ENCODE measurements at regions not wholly inside any gene's neighbourhood (a gene's known extent, or its start where the extent isn't known, plus 50 kb on each side); places are given as distances from the start of the nearest gene placed in this dataset.

DNA sequence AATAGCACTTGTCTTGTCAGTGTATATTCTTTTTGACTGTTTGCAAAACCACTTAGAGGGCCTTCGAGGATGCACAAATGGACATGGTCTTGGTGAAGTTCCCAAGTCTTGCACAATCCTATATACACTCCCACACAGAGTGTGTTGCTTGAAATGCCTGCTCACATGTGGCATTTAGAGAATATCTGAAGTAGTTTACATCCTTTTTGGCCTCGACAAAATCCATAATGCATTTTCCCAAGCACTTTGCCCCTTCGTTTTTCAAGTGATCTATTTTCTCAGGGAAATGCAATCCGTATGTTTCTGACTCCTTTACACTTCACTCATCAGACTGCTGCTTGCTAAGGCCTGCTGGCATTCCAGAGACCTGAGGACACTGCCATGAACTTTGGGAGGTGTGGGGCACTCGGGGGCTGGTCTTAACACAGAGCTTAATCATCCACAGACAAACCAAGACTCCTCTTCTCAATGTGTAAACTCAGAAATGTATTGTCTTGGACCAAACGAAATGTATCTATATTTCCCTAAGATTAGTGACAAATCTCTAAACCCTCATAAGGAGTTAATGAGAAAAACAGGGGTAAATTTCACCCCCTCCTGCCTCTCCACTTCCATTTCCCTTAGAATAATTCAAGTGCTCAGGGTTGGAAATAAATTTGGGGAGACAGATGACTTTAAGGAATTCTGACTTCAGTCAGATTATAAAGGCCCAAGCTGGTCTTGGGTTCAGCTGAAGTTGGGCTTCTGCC is 219.3 kb upstream of the APCDD1 start:
- Histone ChIP-seq H3K9me3 (ENCODE audit: low read depth, low read length) (peaks cover under 1% of the 10 kb centered on the region), H3K36me3 (ENCODE audit: insufficient read depth, low read length) (no peaks in the 10 kb centered on the region), H3K4me2 (ENCODE audit: insufficient read depth, low read length) (no peak overlapping the region), H2AFZ (ENCODE audit: low read length) (no peak overlapping the region), H3K4me3 (ENCODE audit: insufficient read depth, low read length) (no peak overlapping the region), H4K20me1 (ENCODE audit: insufficient read depth, low read length) (no peaks in the 10 kb centered on the region), H3K4me1 (ENCODE audit: insufficient read depth, low read length) (peaks cover 4% of the 10 kb centered on the region), H3K27ac (ENCODE audit: low read depth, low read length) (no peak overlapping the region), H3K79me2 (ENCODE audit: insufficient read depth, low read length) (no peaks in the 10 kb centered on the region), H3K27me3 (ENCODE audit: insufficient read depth, low read length) (no peaks in the 10 kb centered on the region)
- peak; percentile 81 for DNase-seq (ENCODE audit: insufficient read length, low spot score, missing footprints)
- TF ChIP-seq CTCF (IDR thresholded peaks at IDR 0.05; ENCODE audit: extremely low read depth, low read depth, low read length) = no peak

DNA sequence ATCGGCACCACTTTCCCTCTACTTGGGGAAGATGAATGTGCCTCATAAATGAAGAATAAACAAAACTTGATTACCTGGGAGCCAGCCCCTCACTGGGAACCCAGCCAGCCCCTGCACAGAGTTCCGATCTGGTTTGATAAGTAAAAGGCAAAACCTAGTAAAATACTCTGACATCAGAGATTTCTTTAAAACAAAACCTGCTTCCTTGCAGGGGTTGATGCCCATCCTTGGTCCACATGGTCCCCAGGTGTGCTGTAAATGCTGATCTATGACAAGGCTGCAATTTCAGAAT is 218.8 kb upstream of the APCDD1 start:
- Histone ChIP-seq H3K36me3 (ENCODE audit: insufficient read depth, low read length) (no peaks in the 10 kb centered on the region), H3K4me3 (ENCODE audit: insufficient read depth, low read length) (no peak overlapping the region), H2AFZ (ENCODE audit: low read length) (no peak overlapping the region), H3K4me2 (ENCODE audit: insufficient read depth, low read length) (no peak overlapping the region), H3K4me1 (ENCODE audit: insufficient read depth, low read length) (peaks cover 4% of the 10 kb centered on the region), H4K20me1 (ENCODE audit: insufficient read depth, low read length) (no peaks in the 10 kb centered on the region), H3K79me2 (ENCODE audit: insufficient read depth, low read length) (no peaks in the 10 kb centered on the region), H3K27ac (ENCODE audit: low read depth, low read length) (no peak overlapping the region), H3K9me3 (ENCODE audit: low read depth, low read length) (no peaks in the 10 kb centered on the region), H3K27me3 (ENCODE audit: insufficient read depth, low read length) (no peaks in the 10 kb centered on the region)
- DNase-seq (ENCODE audit: insufficient read length, low spot score, missing footprints) = no peak
- TF ChIP-seq CTCF (IDR thresholded peaks at IDR 0.05; ENCODE audit: extremely low read depth, low read depth, low read length) = no peak

DNA sequence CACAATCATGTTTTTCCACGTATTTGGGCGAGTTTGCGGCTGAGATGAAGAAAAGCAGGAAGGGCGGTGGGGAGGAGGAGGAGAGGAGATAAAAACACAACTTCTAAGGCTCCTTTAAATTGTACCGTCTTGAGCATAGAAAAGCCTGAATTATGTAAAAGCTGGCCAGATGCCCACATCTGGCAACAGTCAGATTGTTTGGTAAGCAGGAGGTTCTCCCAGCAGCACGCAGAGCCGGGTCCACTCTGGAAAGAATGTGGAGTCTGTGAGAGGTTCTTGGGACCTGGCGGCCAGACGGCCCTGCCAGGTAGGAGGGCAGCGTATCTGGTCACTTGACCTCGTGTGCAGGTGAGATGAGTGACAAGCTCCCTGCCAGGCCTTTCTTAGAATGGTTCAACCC is 215.3 kb upstream of the APCDD1 start:
- Histone ChIP-seq H3K27me3 (ENCODE audit: insufficient read depth, low read length) (no peaks in the 10 kb centered on the region), H3K27ac (ENCODE audit: low read depth, low read length) (no peak overlapping the region), H3K4me1 (ENCODE audit: insufficient read depth, low read length) (peaks cover 4% of the 10 kb centered on the region), H3K36me3 (ENCODE audit: insufficient read depth, low read length) (no peaks in the 10 kb centered on the region), H3K79me2 (ENCODE audit: insufficient read depth, low read length) (no peaks in the 10 kb centered on the region), H2AFZ (ENCODE audit: low read length) (no peak overlapping the region), H3K9me3 (ENCODE audit: low read depth, low read length) (no peaks in the 10 kb centered on the region), H3K4me3 (ENCODE audit: insufficient read depth, low read length) (no peak overlapping the region), H4K20me1 (ENCODE audit: insufficient read depth, low read length) (no peaks in the 10 kb centered on the region), H3K4me2 (ENCODE audit: insufficient read depth, low read length) (no peak overlapping the region)
- no peak for TF ChIP-seq CTCF (IDR thresholded peaks at IDR 0.05; ENCODE audit: extremely low read depth, low read depth, low read length)
- DNase-seq (ENCODE audit: insufficient read length, low spot score, missing footprints) = no peak

DNA sequence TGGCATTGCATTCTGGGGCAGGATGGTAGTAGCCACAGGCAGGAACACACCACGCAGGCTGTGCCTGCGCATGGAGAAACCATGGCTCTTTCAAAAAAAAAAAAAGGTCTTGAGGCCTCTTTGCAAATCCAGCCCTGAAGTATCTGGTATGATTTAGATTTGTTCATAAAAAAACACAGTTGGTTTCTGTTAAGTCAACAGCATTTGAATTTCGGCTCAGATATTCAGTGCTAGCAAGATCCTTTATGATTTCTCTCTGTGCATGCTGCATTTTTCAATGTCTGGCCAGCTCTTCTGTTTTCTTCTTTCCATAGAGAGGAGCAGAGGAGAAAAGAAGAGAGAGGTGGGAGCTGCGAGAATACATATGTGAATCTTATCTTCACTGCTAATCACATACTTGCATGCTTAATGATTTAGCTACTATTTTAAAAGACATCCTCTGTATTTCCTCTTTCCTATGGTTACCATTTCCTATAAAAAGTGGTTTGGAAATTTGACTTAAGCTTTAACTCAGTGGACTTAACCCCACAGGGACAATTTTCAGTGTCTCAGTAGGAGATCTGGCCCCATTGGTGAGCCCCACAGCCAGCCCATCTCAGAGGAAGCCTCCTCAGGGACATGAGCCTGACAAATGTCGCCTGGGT is 214.3 kb upstream of the APCDD1 start:
- Histone ChIP-seq H3K4me3 (ENCODE audit: insufficient read depth, low read length) (no peak overlapping the region), H3K4me2 (ENCODE audit: insufficient read depth, low read length) (no peak overlapping the region), H3K4me1 (ENCODE audit: insufficient read depth, low read length) (peaks cover 3% of the 10 kb centered on the region), H3K27me3 (ENCODE audit: insufficient read depth, low read length) (no peaks in the 10 kb centered on the region), H4K20me1 (ENCODE audit: insufficient read depth, low read length) (no peaks in the 10 kb centered on the region), H3K36me3 (ENCODE audit: insufficient read depth, low read length) (no peaks in the 10 kb centered on the region), H3K27ac (ENCODE audit: low read depth, low read length) (no peak overlapping the region), H3K9me3 (ENCODE audit: low read depth, low read length) (no peaks in the 10 kb centered on the region), H3K79me2 (ENCODE audit: insufficient read depth, low read length) (no peaks in the 10 kb centered on the region), H2AFZ (ENCODE audit: low read length) (no peak overlapping the region)
- TF ChIP-seq CTCF (IDR thresholded peaks at IDR 0.05; ENCODE audit: extremely low read depth, low read depth, low read length) = no peak
- DNase-seq (ENCODE audit: insufficient read length, low spot score, missing footprints) = no peak

Measured in osteoblast (primary cell).